ENCODE measurements at regions not wholly inside any gene's neighbourhood (a gene's known extent, or its start where the extent isn't known, plus 50 kb on each side); places are given as distances from the start of the nearest gene placed in this dataset.

- TF ChIP-seq CTCF (IDR thresholded peaks at IDR 0.05; ENCODE audit: low read depth, low read length) = no peak
- no peak for DNase-seq (ENCODE audit: extremely low read depth, low read depth)
Observed at GRCh38 chr15:97383516-97383915, 577.0 kb upstream of the ARRDC4 start.

DNA sequence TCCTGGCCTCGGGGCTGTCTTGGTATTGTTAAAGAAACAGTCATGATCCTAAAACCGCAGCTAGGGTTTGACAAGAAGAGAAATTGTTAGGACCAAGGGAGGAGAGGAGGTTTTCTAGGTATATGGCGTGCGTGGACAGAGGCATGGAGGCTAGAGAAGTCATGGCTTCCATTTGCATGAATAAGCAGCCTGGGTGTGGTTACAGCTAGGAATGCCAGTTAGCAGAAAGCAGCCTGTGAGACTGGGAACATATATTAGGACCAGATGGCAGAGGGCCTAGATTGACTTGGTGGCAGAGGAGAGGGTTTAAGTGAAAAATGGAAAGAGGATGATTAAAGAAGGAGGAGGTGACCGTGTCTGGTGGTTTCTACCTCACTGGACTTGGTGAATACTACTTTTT, 573.6 kb upstream of the ARRDC4 start:
- no peak for TF ChIP-seq CTCF (IDR thresholded peaks at IDR 0.05; ENCODE audit: low read depth, low read length)
- no peak for DNase-seq (ENCODE audit: extremely low read depth, low read depth)

- DNase-seq (ENCODE audit: extremely low read depth, low read depth) = no peak
- TF ChIP-seq CTCF (IDR thresholded peaks at IDR 0.05; ENCODE audit: low read depth, low read length) = no peak
Observed at GRCh38 chr15:97401195-97401594, 559.3 kb upstream of the ARRDC4 start.

- TF ChIP-seq CTCF (IDR thresholded peaks at IDR 0.05; ENCODE audit: low read depth, low read length) = no peak
- no peak for DNase-seq (ENCODE audit: extremely low read depth, low read depth)
Observed at GRCh38 chr15:97401970-97402369, 558.5 kb upstream of the ARRDC4 start.

DNA sequence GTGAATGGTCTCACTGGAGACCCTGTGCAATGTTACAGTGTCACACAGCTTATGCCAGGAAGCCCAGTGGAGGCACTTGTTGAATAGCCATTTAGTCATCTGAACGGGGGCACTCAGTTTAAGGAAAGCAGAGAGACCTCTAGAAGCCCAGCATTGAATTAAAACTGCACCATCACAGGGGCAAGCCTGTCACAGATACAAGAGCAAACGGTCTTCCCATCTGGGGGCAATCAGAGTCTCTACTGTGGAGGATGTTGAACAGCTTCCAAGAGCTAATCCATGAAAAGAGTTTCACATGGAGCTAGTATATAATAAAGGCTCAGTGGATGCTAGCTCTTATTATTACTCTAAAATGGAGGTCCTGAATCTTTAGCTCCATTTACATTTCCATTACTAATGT, 553.7 kb upstream of the ARRDC4 start:
- no peak for DNase-seq (ENCODE audit: extremely low read depth, low read depth)
- TF ChIP-seq CTCF (IDR thresholded peaks at IDR 0.05; ENCODE audit: low read depth, low read length) = no peak

DNA sequence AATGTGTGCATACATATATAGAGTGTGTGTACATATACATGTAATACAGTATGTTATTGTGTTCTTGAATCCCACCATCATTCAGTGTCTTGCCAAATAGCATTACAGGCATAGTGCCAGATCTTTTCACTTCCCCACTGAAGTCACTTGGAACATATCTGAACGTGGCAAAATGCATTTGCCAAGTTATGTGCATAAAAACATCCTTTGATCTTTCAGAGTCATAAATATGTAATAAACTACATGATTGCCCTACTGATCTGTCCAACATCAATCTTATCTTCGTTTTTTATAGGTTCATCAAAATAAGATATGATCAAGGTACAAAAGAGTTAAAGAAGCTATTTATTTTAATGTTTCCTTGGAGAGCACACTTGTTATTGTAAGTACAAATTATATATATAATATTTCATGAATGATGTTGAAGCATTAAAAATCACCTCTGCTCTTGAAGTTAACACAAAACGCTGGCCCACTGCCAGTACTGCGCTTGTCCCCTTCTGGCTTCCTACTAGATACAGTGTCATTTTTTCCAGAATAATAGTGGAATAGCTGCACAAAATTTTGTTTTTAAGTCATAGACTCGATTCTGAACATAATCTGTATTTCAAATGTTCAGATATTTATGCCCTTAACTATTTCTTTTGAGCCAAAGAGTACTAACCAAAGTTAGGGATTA, 549.5 kb upstream of the ARRDC4 start:
- no peak for DNase-seq (ENCODE audit: extremely low read depth, low read depth)
- TF ChIP-seq CTCF (IDR thresholded peaks at IDR 0.05; ENCODE audit: low read depth, low read length) = no peak

DNA sequence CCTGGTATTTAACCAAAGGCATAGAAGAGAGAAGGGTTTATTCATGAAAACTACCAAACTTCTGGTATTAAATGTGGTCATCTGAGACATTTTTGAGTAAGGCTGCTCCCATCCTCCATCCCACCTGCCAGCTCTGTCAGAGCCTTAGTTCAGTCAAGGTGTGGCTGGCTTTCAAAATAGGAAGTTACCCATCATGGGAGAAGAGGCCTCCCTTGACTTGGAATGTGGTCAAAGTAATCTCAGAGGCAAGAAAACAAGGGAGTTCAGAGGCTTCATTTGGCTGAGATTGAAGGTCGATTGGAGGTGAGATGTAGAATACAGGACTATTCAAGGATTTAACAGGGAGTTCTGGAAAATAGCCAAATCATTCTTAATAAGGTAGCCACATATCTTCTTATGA, 540.4 kb upstream of the ARRDC4 start:
- no peak for DNase-seq (ENCODE audit: extremely low read depth, low read depth)
- no peak for TF ChIP-seq CTCF (IDR thresholded peaks at IDR 0.05; ENCODE audit: low read depth, low read length)

All from AG09319 (cell line).